Epithelial cell of prostate (primary cell): ENCODE measurements at regions not wholly inside any gene's neighbourhood (a gene's known extent, or its start where the extent isn't known, plus 50 kb on each side); places are given as distances from the start of the nearest gene placed in this dataset.
A peak's percentile ranks its signal among the peaks of the same experiment; 100 is the strongest.

Experiments
- DNase-seq: peaks from one replicate; pipeline ENCODE4 v3.0.0-alpha.2; 2011; ENCODE audit warnings: low read depth, low spot score
- H3K27ac ChIP-seq: fragments of 450-650 bp; 2 replicates; pipeline ENCODE4 v1.5.1; 2017; ENCODE audit warnings: mild to moderate bottlenecking

GRCh38 chr7:54810401-54810800 is 51.4 kb upstream of the SEC61G start:
- DNase-seq, result no peak
- peak overlapping the region; percentile 68 for H3K27ac ChIP-seq

- H3K27ac ChIP-seq, result peak overlapping the region; percentile 68
- no peak for DNase-seq
Observed at GRCh38 chr7:54811041-54811845, 52.2 kb upstream of the SEC61G start.

- no peak for DNase-seq
- H3K27ac ChIP-seq, result peak overlapping the region; percentile 68
Observed at GRCh38 chr7:54811846-54812254, 52.8 kb upstream of the SEC61G start.

DNA sequence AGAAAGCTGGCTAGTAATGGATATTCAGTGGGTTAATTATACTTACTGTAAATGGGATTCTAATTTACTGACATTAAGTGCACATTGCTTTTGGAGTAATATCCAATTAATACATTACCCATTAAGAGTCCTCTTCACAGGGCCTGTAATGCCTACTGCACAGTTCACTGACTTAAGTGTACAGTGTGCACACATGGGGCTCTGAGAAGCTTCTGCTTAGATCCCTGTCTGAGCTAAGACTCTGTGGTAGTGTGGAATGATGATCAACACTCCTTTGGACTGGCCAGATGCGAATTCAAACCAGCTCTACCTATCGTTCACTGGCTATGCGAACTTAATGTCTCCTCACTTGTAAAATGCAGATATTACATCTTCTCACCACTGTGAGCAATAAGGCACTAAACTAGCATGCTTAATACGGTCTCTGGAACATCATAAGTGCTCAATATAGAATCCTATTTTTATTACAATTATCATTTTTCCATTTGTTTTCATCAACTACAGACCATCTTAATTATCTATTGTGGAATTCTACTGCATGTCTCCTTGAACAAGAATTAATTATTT is 53.8 kb upstream of the SEC61G start:
- no peak overlapping the region for H3K27ac ChIP-seq
- no peak for DNase-seq

GRCh38 chr7:54813398-54813797 is 54.4 kb upstream of the SEC61G start:
- DNase-seq, result no peak
- no peak overlapping the region for H3K27ac ChIP-seq

DNA sequence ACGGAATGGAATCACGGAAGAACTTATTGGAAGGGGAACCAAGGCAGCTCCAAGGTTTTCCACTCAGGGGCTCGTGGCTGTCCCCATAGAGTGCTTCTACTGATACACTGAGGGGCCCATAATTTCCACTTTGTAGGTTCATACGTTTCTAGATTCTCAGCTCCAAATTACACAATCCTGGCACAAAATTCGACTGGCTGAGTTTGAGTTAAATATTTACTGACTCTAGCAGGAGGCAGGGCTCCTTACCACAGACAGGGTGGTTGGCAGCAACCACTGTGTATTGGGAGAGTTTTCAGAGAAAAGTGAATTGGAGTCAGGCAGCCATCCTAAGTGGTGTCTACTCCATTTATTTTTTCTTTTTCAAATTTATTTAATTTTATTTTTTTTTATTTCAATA is 55.4 kb upstream of the SEC61G start:
- DNase-seq, result no peak
- H3K27ac ChIP-seq, result no peak overlapping the region

DNA sequence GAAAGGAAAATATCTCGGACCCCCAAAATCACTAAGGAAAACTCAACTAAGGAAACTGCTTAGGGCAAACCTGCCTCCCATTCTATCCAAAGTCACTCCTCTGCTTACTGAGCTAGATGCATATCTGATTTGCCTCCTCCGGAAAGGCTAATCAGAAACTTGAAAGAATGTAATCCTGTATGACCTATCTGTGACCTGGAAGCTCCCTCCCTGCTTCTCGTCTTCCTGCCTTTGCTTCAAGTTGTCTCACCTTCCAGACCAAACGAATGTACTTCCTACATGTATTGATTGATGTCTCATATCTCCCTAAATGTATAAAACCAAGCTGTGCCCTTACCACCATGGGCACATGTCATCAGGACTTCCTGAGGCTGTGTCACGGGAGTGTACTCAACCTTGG is 58.1 kb upstream of the SEC61G start:
- DNase-seq, result no peak
- no peak overlapping the region for H3K27ac ChIP-seq

- peak overlapping the region; percentile 10 for H3K27ac ChIP-seq
- DNase-seq, result no peak
Observed at GRCh38 chr7:54823776-54824175, 64.8 kb upstream of the SEC61G start.

GRCh38 chr7:54824655-54825054 is 65.6 kb upstream of the SEC61G start:
- no peak for DNase-seq
- peak overlapping the region; percentile 1 for H3K27ac ChIP-seq

DNA sequence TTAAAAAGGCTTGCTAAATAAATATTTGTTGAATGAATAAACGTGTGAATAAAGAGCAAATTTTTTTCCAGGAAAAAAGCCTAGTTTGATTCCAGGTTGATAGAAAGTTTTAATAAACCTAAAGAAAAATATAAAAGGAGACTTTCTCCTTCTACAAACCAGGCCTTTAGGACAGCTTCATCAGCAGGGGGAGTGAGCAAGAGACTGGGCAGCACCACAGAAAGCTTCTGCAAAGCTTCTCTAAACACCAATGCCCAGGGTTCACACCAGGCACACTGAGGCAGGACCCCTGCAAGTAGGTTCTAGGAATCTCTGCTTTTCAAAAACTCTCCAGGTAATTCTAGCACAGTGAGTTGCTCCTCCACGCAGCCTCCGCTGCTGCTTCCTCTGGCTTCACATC is 66.4 kb upstream of the SEC61G start:
- peak overlapping the region; percentile 1 for H3K27ac ChIP-seq
- DNase-seq, result no peak

- no peak overlapping the region for H3K27ac ChIP-seq
- no peak for DNase-seq
Observed at GRCh38 chr7:54827734-54828133, 68.7 kb upstream of the SEC61G start.

DNA sequence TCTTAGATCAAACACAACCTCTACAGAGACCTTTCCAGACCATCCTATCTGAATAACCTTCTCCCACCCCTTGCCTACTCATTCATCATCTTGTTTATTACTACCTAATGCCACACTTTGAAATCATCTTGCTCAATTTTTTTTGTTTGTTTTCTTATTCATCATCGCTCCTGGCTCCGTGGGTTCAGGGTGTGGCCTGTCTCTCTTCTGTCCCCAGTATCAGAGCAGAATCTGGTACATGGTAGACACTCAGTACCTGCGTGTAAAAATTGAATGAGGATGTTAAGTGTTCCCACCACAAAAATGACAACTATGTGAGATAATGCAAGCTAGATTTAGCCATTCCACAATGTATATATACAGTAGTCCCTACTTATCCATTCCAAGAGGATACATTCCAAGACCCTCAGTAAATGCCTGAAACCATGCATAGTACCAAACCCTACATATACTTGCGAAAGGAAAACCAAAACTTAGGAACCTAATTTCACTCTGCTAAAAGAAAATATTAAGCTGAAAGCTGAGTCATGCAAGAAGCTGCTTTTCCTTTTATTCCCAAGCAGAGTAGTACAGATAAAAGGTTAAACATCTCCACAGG is 72.1 kb upstream of the SEC61G start:
- peak overlapping the region; percentile 99 for H3K27ac ChIP-seq
- peak; percentile 80 for DNase-seq

DNA sequence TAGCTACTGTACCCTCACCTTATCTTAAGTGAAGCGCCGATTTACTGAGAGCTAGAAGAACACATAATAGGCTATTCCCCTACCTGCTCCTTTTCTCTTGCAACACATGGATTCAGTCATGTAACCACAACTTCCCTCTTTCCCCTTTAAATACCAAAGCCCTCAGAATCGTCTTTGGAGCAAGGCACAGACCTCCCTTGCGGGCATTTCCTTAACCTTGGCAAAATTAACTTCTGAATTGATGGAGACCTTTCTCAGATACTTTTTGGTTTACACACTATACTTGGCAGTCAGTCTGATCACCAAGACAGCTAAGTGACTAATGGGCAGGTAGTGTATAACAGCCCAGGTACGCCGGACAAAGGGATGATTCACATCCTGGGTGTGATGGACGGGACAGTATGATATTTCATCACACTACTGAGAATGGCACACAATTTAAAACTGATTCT is 72.7 kb upstream of the SEC61G start:
- DNase-seq, result peak; percentile 95

DNA sequence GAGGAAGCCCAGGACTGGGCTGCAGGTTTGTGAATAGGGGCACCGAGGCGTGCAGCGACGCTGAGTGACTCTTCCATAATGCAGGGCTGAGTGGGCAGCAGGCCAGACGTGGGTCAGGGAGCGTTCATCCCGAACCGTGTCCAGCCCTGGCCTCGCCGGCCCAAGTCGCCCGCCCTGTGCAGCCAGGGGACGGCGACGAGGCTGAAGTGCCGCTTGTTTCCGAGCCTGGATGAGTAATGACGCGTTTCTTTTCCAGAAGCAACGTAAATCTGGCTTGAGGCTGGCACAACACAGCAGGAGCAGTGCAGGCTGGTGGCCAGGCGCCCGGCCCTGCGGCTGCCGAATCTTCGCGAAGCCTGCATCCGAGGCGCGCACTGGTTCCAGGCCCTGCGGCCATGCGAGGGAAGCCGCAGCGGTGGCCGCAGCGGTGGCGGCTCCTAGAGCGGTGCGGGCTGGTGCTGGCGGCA is 74.0 kb upstream of the SEC61G start:
- peak overlapping the region; percentile 99 for H3K27ac ChIP-seq
- DNase-seq, result no peak

More for the DNA sequence above, 72.7 kb upstream of the SEC61G start:
- H3K27ac ChIP-seq, result peak overlapping the region; percentile 99

GRCh38 chr7:54837168-54837567 is 78.2 kb upstream of the SEC61G start:
- DNase-seq, result no peak
- no peak overlapping the region for H3K27ac ChIP-seq

DNA sequence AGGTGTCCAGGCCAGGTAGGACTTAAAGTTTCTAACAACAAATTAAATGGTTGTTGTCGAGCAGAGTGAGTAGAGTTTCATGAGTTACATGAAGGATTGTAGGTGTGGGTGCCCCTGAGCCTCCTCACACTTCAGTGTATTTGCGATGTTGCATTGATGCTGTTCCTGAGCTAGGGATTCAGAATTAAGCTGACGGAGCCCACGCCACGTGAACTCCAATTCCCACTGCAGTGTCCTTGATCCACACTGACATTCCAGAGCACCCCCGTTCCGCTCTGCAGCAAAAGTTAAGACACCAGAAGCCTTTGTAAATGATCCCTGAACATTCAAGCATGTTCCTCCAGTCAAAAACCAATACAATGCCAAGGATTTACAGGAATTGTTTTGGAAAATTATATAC is 78.8 kb upstream of the SEC61G start:
- H3K27ac ChIP-seq, result no peak overlapping the region
- no peak for DNase-seq

GRCh38 chr7:54838175-54838910 is 79.3 kb upstream of the SEC61G start:
- DNase-seq, result no peak
- no peak overlapping the region for H3K27ac ChIP-seq

DNA sequence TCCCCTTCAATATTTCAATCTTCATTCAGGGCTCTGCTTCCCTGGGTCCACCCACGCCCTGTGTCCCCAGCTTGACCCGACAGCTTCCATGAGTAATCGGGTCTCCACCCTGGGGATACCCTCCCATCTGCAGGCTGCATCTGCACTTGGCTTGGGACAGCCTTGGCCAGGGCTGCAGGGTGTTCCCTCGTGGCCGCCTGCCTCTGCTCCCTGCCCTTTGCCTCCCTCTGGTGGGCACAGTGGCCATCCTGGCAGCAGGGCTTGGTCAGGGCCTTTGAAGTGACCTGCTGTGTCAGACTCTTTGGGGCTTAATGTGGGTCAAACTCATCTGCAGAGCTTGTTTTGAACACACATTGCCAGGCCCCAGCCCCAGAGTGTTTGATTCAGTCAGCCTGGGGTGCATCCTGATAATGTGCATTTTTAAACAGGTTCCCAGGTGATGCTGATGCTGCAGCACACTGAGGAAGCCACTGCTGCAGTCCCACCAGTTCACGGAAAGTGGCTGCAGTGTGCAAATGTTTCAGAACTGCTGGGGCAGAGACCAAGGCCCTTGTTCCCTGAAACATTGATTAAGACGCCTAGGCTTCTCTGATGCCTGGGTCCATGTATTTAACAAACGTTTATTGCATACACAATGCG is 80.7 kb upstream of the SEC61G start:
- DNase-seq, result no peak
- H3K27ac ChIP-seq, result no peak overlapping the region

DNA sequence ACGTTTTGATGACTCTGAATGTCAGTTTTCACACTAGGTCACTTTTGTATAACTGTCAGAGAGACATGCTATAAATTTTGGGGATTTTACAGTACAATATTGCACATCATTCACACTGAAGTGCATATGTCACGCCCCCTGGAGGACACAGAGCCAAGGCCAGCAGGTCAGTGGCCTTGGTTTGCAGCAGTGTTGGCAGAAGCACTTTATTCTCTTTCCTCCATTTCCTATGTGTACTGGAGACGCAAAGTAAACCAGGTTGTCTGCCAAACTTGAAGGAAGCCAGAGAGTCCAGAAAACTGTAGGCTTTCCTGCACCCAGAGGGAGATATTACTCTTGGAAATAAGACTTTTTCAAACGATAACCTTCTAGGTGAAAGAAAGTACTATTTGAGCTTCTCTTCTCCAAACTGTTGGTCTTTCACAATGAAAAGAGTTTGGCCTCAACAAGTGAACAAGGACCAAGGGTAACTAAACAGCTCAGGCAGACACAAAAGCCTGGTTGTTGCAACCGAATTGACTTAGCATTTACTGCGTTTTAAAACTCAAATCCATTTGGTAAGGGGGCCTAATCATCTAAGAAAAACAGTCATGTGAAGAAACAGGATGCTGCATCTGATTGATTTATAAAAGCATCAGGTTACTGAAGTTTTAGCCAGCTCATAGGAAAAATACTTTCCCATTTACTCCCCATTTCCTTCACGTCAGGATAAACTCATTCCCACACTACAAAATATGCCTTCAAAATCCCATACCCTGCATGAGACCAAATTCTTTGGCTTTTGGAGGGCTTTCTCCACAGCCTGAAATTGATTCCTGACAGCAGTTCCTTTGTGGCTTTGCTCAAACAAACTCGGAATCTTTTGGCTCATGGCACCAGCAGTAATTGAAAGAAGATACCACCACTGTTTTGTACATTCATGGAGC is 83.0 kb upstream of the SEC61G start:
- H3K27ac ChIP-seq, result peak overlapping the region; percentile 5
- no peak for DNase-seq
